T-helper 2 cell (primary cell): ENCODE measurements at regions not wholly inside any gene's neighbourhood (a gene's known extent, or its start where the extent isn't known, plus 50 kb on each side); places are given as distances from the start of the nearest gene placed in this dataset.

Experiments
- DNase-seq, 5 experiments: peaks; one replicate each; pipeline versions ENCODE4 v3.0.0 to v3.0.0-alpha.2; 2012 to 2022

- DNase-seq, result no peak
These were observed 281.2 kb downstream of the SNX13 start for GRCh38 chr7:17659126-17659525.

GRCh38 chr7:17660116-17660515, 280.2 kb downstream of the SNX13 start:
- DNase-seq, result no peak

GRCh38 chr7:17661982-17662585, 278.2 kb downstream of the SNX13 start:
- no peak for DNase-seq

- no peak for DNase-seq
These were observed 277.1 kb downstream of the SNX13 start for GRCh38 chr7:17663061-17663675.

GRCh38 chr7:17665029-17665428, 275.3 kb downstream of the SNX13 start:
- no peak for DNase-seq

- DNase-seq, result no peak
These were observed 272.2 kb downstream of the SNX13 start for GRCh38 chr7:17668122-17668521.

- DNase-seq, result no peak
These were observed 271.1 kb downstream of the SNX13 start for GRCh38 chr7:17669204-17669603.

- DNase-seq, result no peak
These were observed 268.3 kb downstream of the SNX13 start for GRCh38 chr7:17671956-17672355.

- DNase-seq, result no peak
These were observed 267.5 kb downstream of the SNX13 start for GRCh38 chr7:17672783-17673182.

- DNase-seq, result peak in 1 of 5 experiments; percentile 77
These were observed 265.9 kb downstream of the SNX13 start for GRCh38 chr7:17674166-17674942.

GRCh38 chr7:17674943-17675608, 265.2 kb downstream of the SNX13 start:
- peak in 1 of 5 experiments; percentile 51 for DNase-seq

GRCh38 chr7:17677408-17677807, 262.9 kb downstream of the SNX13 start:
- no peak for DNase-seq

- no peak for DNase-seq
These were observed 261.4 kb downstream of the SNX13 start for GRCh38 chr7:17678896-17679295.

- DNase-seq, result no peak
These were observed 260.8 kb downstream of the SNX13 start for GRCh38 chr7:17679458-17679857.

GRCh38 chr7:17680026-17680425, 260.3 kb downstream of the SNX13 start:
- DNase-seq, result no peak

GRCh38 chr7:17680943-17681351, 259.3 kb downstream of the SNX13 start:
- DNase-seq, result peak in 1 of 5 experiments; percentile 19

- DNase-seq, result no peak
These were observed 258.3 kb downstream of the SNX13 start for GRCh38 chr7:17681965-17682364.

GRCh38 chr7:17682586-17682985, 257.7 kb downstream of the SNX13 start:
- no peak for DNase-seq

- no peak for DNase-seq
These were observed 255.2 kb downstream of the SNX13 start for GRCh38 chr7:17685141-17685540.

- no peak for DNase-seq
These were observed 252.9 kb downstream of the SNX13 start for GRCh38 chr7:17687361-17687760.

GRCh38 chr7:17689361-17689902, 250.9 kb downstream of the SNX13 start:
- DNase-seq, result no peak

- DNase-seq, result no peak
These were observed 250.3 kb downstream of the SNX13 start for GRCh38 chr7:17690030-17690429.

GRCh38 chr7:17696422-17696821, 243.9 kb downstream of the SNX13 start:
- no peak for DNase-seq
